ENCODE measurements at regions not wholly inside any gene's neighbourhood (a gene's known extent, or its start where the extent isn't known, plus 50 kb on each side); places are given as distances from the start of the nearest gene placed in this dataset.

GRCh38 chr11:92775003-92775676 is 194.3 kb upstream of the MTNR1B start:
- no peaks in the 10 kb centered on the region for H3K4me1 ChIP-seq (ENCODE audit: control insufficient read depth in 1 of 2, low read depth in 2 of 2)
- H3K36me3 ChIP-seq: no peaks in the 10 kb centered on the region
- TF ChIP-seq CTCF (IDR thresholded peaks at IDR 0.05): no peak
- DNase-seq (ENCODE audit: low spot score) (no peak), ATAC-seq (ENCODE audit: insufficient number of reproducible peaks, low FRiP score, low read depth) (no peak)
- no peak overlapping the region for H3K27ac ChIP-seq
- H3K4me3 ChIP-seq: no peak overlapping the region
- no peaks in the 10 kb centered on the region for H3K9me3 ChIP-seq
- H3K27me3 ChIP-seq (replicated peaks; ENCODE audit: insufficient read depth): no peaks in the 10 kb centered on the region

GRCh38 chr11:92776676-92777075 is 192.8 kb upstream of the MTNR1B start:
- H3K27ac ChIP-seq: no peak overlapping the region
- ATAC-seq (ENCODE audit: insufficient number of reproducible peaks, low FRiP score, low read depth): no peak
- H3K4me1 ChIP-seq (ENCODE audit: control insufficient read depth in 1 of 2, low read depth in 2 of 2): no peaks in the 10 kb centered on the region
- no peaks in the 10 kb centered on the region for H3K9me3 ChIP-seq
- DNase-seq (ENCODE audit: low spot score): no peak
- no peaks in the 10 kb centered on the region for H3K27me3 ChIP-seq (replicated peaks; ENCODE audit: insufficient read depth)
- H3K36me3 ChIP-seq: no peaks in the 10 kb centered on the region
- TF ChIP-seq CTCF (IDR thresholded peaks at IDR 0.05): no peak
- H3K4me3 ChIP-seq: no peak overlapping the region

GRCh38 chr11:92779746-92780145 is 189.7 kb upstream of the MTNR1B start:
- no peaks in the 10 kb centered on the region for H3K27me3 ChIP-seq (replicated peaks; ENCODE audit: insufficient read depth)
- no peak overlapping the region for H3K27ac ChIP-seq
- H3K4me3 ChIP-seq: no peak overlapping the region
- no peak for TF ChIP-seq CTCF (IDR thresholded peaks at IDR 0.05)
- H3K9me3 ChIP-seq: no peaks in the 10 kb centered on the region
- H3K36me3 ChIP-seq: no peaks in the 10 kb centered on the region
- no peaks in the 10 kb centered on the region for H3K4me1 ChIP-seq (ENCODE audit: control insufficient read depth in 1 of 2, low read depth in 2 of 2)
- ATAC-seq (ENCODE audit: insufficient number of reproducible peaks, low FRiP score, low read depth) (no peak), DNase-seq (ENCODE audit: low spot score) (no peak)

- no peaks in the 10 kb centered on the region for H3K9me3 ChIP-seq
- no peak overlapping the region for H3K27ac ChIP-seq
- ATAC-seq (ENCODE audit: insufficient number of reproducible peaks, low FRiP score, low read depth) (no peak), DNase-seq (ENCODE audit: low spot score) (no peak)
- no peak for TF ChIP-seq CTCF (IDR thresholded peaks at IDR 0.05)
- H3K4me3 ChIP-seq: no peak overlapping the region
- H3K27me3 ChIP-seq (replicated peaks; ENCODE audit: insufficient read depth): no peaks in the 10 kb centered on the region
- no peaks in the 10 kb centered on the region for H3K4me1 ChIP-seq (ENCODE audit: control insufficient read depth in 1 of 2, low read depth in 2 of 2)
- H3K36me3 ChIP-seq: no peaks in the 10 kb centered on the region
Observed at GRCh38 chr11:92781151-92781550, 188.3 kb upstream of the MTNR1B start.

- DNase-seq (ENCODE audit: low spot score) (no peak), ATAC-seq (ENCODE audit: insufficient number of reproducible peaks, low FRiP score, low read depth) (no peak)
- Histone ChIP-seq H3K27me3 (replicated peaks; ENCODE audit: insufficient read depth) (no peaks in the 10 kb centered on the region), H3K9me3 (no peaks in the 10 kb centered on the region), H3K27ac (no peak overlapping the region), H3K36me3 (no peaks in the 10 kb centered on the region), H3K4me1 (ENCODE audit: control insufficient read depth in 1 of 2, low read depth in 2 of 2) (no peaks in the 10 kb centered on the region), H3K4me3 (no peak overlapping the region)
- no peak for TF ChIP-seq CTCF (IDR thresholded peaks at IDR 0.05)
Observed at GRCh38 chr11:92782806-92783205, 186.6 kb upstream of the MTNR1B start.

All from thoracic aorta (tissue), 2 donors.